ENCODE measurements at regions not wholly inside any gene's neighbourhood (a gene's known extent, or its start where the extent isn't known, plus 50 kb on each side); places are given as distances from the start of the nearest gene placed in this dataset.
"Not testable (repeated sequence)": the region's sequence is repeated elsewhere in the genome, so short reads cannot be mapped to it uniquely, and the experiment has no call there.

- CTCF ChIA-PET: no interaction called here
- H3K4me1 Mint-ChIP-seq: no peaks in the 10 kb centered on the region
- H3K4me3 Mint-ChIP-seq: no peak overlapping the region
- no peaks in the 10 kb centered on the region for H3K9me3 Mint-ChIP-seq
- no peak for DNase-seq
- H3K27me3 Mint-ChIP-seq: no peaks in the 10 kb centered on the region
- H3K36me3 Mint-ChIP-seq: no peaks in the 10 kb centered on the region
- no peak overlapping the region for H3K27ac Mint-ChIP-seq
Observed at GRCh38 chr10:52568309-52568708, 204.3 kb downstream of the MBL2 start.

GRCh38 chr10:52570490-52570889 lies 202.1 kb downstream of the MBL2 start:
- Mint-ChIP-seq H3K4me1 (no peaks in the 10 kb centered on the region), H3K27me3 (no peaks in the 10 kb centered on the region), H3K36me3 (no peaks in the 10 kb centered on the region), H3K9me3 (peaks cover 2% of the 10 kb centered on the region), H3K27ac (no peak overlapping the region), H3K4me3 (no peak overlapping the region)
- DNase-seq: no peak
- CTCF ChIA-PET: no interaction called here

- Mint-ChIP-seq H3K27me3 (no peaks in the 10 kb centered on the region), H3K4me1 (no peaks in the 10 kb centered on the region), H3K9me3 (peaks cover 2% of the 10 kb centered on the region), H3K4me3 (no peak overlapping the region), H3K36me3 (no peaks in the 10 kb centered on the region), H3K27ac (no peak overlapping the region)
- CTCF ChIA-PET: interaction anchor here (0.6 kb wide), 1 partner anchor 13 kb away, joined by 4 read pairs; no protein-coding TSS in a partner anchor
- DNase-seq: no peak
Observed at GRCh38 chr10:52571018-52571417, 201.6 kb downstream of the MBL2 start.

DNA sequence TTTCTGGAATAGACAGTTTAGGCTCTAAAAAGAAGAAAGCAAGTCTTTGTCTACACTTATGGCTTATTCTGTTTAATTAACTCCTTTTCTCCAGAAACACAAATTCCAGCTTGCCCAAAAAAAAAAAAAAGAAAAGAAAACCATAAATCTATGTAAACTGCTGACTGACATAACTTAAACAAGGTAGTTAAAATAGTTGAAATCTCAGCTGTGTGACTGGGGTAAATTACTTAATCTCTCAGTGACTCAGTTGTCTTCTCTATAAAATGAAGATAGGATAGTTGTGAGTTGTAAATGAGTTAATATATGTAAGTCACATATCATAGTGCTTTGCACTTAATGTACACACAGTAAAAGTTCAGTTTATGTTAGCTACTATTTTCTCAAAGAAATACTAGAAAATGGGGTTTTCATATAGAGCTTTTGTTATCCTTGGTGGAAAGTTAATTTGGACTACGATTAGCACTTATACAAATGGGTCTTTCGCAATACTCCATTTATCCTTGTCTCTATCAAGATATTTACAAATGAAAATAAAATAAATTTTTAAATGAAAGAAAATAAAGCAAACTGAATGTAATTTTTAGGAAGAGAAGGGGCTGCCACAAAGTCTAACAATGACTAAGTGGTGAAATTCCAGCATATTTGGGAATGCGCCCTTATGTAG lies 200.9 kb downstream of the MBL2 start:
- CTCF ChIA-PET: interaction anchor here (0.6 kb wide), 1 partner anchor 12 kb away, joined by 4 read pairs; no protein-coding TSS in a partner anchor
- no peak for DNase-seq
- Mint-ChIP-seq H3K9me3 (peaks cover 2% of the 10 kb centered on the region), H3K4me3 (no peak overlapping the region), H3K27ac (no peak overlapping the region), H3K27me3 (no peaks in the 10 kb centered on the region), H3K36me3 (no peaks in the 10 kb centered on the region), H3K4me1 (no peaks in the 10 kb centered on the region)

DNA sequence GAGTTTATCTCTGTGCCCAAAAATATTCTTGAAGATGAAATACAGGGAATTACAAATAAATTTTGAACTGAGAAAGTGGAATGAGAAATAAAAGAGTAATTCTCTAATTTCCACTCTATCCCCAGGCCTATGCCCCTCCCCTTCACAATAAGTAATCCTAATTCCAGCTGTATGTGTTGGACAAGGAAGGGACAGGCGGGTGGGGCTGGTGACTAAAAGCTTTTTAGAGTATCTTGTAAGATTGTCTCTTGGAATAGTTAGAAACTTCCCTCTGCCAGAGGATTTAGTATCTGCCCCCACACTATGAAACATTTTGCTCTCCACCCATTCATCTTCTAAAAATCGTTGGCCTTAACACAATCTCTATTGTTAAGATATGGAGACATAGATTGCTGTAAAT lies 199.2 kb downstream of the MBL2 start:
- Mint-ChIP-seq H3K9me3 (peaks cover 2% of the 10 kb centered on the region), H3K4me1 (no peaks in the 10 kb centered on the region), H3K36me3 (no peaks in the 10 kb centered on the region), H3K27me3 (no peaks in the 10 kb centered on the region), H3K4me3 (no peak overlapping the region), H3K27ac (no peak overlapping the region)
- no peak for DNase-seq
- CTCF ChIA-PET: no interaction called here

DNA sequence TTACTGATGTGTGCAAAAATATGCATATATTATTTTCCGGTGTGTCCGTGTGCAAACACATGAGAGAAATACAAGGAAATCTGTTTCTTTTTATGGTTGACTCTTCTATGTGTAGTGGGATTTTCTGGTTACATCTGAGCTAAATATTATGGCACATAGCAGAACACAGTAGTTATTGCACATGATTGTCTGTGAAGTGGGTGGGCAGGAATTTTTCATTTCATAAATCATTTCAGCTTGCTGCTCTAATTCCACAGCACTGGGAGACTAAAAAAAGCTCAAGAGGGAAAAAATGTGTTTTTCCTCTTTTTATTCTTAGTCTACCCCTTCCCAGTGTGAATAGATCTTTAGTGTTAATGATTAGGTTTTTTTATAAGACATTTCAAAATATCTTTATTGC lies 197.9 kb downstream of the MBL2 start:
- no peaks in the 10 kb centered on the region for H3K36me3 Mint-ChIP-seq
- no peak for DNase-seq
- H3K27me3 Mint-ChIP-seq: no peaks in the 10 kb centered on the region
- peaks cover 2% of the 10 kb centered on the region for H3K9me3 Mint-ChIP-seq
- no peak overlapping the region for H3K4me3 Mint-ChIP-seq
- H3K4me1 Mint-ChIP-seq: no peaks in the 10 kb centered on the region
- H3K27ac Mint-ChIP-seq: no peak overlapping the region
- CTCF ChIA-PET: no interaction called here

GRCh38 chr10:52577047-52577446 lies 195.5 kb downstream of the MBL2 start:
- DNase-seq: no peak
- CTCF ChIA-PET: no interaction called here
- Mint-ChIP-seq H3K4me1 (no peaks in the 10 kb centered on the region), H3K27ac (no peak overlapping the region), H3K27me3 (no peaks in the 10 kb centered on the region), H3K4me3 (no peak overlapping the region), H3K9me3 (peaks cover 11% of the 10 kb centered on the region), H3K36me3 (no peaks in the 10 kb centered on the region)

- Mint-ChIP-seq H3K9me3 (peaks cover 16% of the 10 kb centered on the region), H3K27ac (no peak overlapping the region), H3K36me3 (no peaks in the 10 kb centered on the region), H3K4me1 (no peaks in the 10 kb centered on the region), H3K4me3 (no peak overlapping the region), H3K27me3 (no peaks in the 10 kb centered on the region)
- DNase-seq: no peak
- CTCF ChIA-PET: no interaction called here
Observed at GRCh38 chr10:52578871-52579405, 193.6 kb downstream of the MBL2 start.

- H3K27ac Mint-ChIP-seq, H3K4me3 Mint-ChIP-seq, DNase-seq, CTCF ChIA-PET, H3K36me3 Mint-ChIP-seq, H3K4me1 Mint-ChIP-seq, H3K27me3 Mint-ChIP-seq: not testable (repeated sequence)
- peaks cover 17% of the 10 kb centered on the region for H3K9me3 Mint-ChIP-seq
Observed at GRCh38 chr10:52581636-52582035, 190.9 kb downstream of the MBL2 start.

DNA sequence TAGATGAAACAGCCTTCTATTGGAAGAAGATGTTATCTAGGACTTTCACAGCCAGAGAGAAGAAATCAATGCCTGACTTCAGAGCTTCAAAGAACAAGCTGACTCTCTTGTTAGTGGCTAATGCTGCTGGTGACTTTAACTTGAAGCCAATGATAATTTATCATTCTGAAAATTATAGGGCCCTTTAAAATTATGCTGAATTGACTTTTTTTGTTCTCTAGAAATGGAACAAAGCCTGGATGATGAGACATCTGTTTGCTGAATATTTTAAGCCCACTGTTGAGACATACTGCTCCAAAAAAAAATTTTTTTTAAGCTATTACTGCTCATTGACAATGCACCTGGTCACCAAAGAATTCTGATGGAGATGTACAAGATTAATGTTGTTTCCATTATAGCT lies 189.2 kb downstream of the MBL2 start:
- no peaks in the 10 kb centered on the region for H3K36me3 Mint-ChIP-seq
- no peak overlapping the region for H3K4me3 Mint-ChIP-seq
- CTCF ChIA-PET: interaction anchor here (0.7 kb wide), 1 partner anchor 12 kb away, joined by 4 read pairs; no protein-coding TSS in a partner anchor
- H3K27me3 Mint-ChIP-seq: no peaks in the 10 kb centered on the region
- no peak overlapping the region for H3K27ac Mint-ChIP-seq
- no peaks in the 10 kb centered on the region for H3K4me1 Mint-ChIP-seq
- peaks cover 23% of the 10 kb centered on the region for H3K9me3 Mint-ChIP-seq
- no peak for DNase-seq

GRCh38 chr10:52586710-52587109 lies 185.9 kb downstream of the MBL2 start:
- Mint-ChIP-seq H3K27ac (no peak overlapping the region), H3K36me3 (no peaks in the 10 kb centered on the region), H3K4me3 (no peak overlapping the region), H3K27me3 (no peaks in the 10 kb centered on the region), H3K4me1 (no peaks in the 10 kb centered on the region), H3K9me3 (peaks cover 16% of the 10 kb centered on the region)
- no peak for DNase-seq
- CTCF ChIA-PET: no interaction called here

DNA sequence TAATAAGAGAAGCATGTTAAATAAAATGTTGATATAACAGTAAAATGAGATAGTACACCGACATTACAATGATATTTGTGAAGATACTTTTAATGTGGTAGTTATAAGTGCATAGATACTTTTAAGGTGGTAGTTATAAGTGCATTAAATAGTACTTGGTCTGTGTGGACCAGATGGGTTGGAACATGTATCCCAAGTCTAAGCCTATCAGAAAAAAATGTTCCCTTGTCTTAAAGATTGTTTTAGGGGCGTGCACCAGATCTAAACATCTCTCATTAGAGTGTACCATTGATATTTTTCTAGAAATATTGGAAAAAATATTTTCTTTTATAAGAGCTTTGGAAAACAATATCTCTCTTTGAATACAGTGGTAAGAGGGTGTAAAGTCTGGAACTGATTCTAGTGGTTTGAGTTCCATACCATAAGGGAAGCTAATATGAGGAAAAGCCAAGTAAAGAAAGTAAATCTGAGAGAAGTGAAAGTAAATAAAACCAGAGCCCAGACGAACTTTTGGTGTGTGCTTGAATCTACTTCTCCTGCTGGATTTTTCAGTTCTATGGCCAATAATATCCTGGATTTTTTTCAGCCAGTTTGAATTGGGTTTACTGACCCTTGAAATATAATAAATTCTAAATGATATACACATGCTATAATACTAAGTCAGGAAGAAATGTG lies 175.3 kb downstream of the MBL2 start:
- DNase-seq: no peak
- no peaks in the 10 kb centered on the region for H3K27me3 Mint-ChIP-seq
- H3K4me3 Mint-ChIP-seq: no peak overlapping the region
- no peaks in the 10 kb centered on the region for H3K36me3 Mint-ChIP-seq
- no peaks in the 10 kb centered on the region for H3K4me1 Mint-ChIP-seq
- no peaks in the 10 kb centered on the region for H3K9me3 Mint-ChIP-seq
- CTCF ChIA-PET: interaction anchor here (0.6 kb wide), 1 partner anchor 164 kb away, joined by 3 read pairs; no protein-coding TSS in a partner anchor
- H3K27ac Mint-ChIP-seq: no peak overlapping the region

- CTCF ChIA-PET: no interaction called here
- H3K9me3 Mint-ChIP-seq: no peaks in the 10 kb centered on the region
- DNase-seq: no peak
- no peaks in the 10 kb centered on the region for H3K27me3 Mint-ChIP-seq
- H3K27ac Mint-ChIP-seq: no peak overlapping the region
- H3K36me3 Mint-ChIP-seq: no peaks in the 10 kb centered on the region
- H3K4me1 Mint-ChIP-seq: no peaks in the 10 kb centered on the region
- H3K4me3 Mint-ChIP-seq: no peak overlapping the region
Observed at GRCh38 chr10:52598936-52599335, 173.6 kb downstream of the MBL2 start.

DNA sequence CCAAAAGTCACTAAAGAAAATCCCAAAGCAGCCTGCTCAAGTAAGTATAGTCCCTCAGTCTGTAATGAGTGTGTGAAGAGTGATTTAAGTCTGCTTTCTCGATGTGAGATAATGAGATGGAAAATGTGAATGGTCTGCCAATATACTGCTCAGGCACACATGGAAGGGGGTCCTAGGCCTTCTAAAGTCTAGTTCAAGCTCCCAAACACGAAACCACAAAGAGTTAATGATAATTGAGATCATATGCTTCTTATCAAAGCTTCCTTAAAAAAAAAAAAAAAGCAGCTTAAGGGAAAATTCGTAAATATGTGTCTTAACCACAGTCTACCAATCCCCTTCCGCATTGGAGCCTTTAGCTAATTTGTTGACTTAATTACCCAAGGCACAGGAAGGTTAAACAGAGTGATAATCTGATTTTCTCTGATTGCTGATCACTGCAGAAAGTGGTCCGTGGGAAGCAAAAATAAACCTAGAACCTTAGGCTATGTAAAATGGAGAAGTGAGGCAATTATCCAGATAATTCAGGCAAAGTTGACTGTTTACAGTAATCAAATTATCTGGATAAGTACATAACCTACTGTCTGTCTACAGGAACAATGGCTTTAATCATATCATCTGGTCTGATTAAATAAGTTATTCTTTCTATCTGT lies 172.9 kb downstream of the MBL2 start:
- CTCF ChIA-PET: no interaction called here
- H3K27me3 Mint-ChIP-seq: no peaks in the 10 kb centered on the region
- H3K9me3 Mint-ChIP-seq: no peaks in the 10 kb centered on the region

DNA sequence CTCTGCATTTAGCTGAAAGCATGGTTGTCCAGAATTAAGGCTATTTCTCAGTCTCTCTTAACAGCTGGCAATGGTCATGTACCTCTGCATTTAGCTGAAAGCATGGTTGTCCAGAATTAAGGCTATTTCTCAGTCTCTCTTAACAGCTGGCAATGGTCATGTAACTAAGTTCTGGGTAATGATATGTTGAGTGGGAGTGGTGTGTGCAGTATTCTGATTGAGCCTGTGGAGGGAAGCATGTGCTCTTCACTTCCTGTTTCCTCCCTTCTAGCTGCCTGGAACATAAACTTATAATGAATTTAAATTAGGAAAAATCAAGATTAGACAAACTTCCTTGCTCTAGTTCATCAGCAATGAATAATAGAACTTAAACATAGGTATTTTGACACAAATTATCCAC lies 168.5 kb downstream of the MBL2 start:
- DNase-seq, H3K27me3 Mint-ChIP-seq, H3K27ac Mint-ChIP-seq, H3K4me3 Mint-ChIP-seq, H3K9me3 Mint-ChIP-seq, H3K36me3 Mint-ChIP-seq, CTCF ChIA-PET, H3K4me1 Mint-ChIP-seq: not testable (repeated sequence)

More for the DNA sequence above, 172.9 kb downstream of the MBL2 start:
- Mint-ChIP-seq H3K4me3 (no peak overlapping the region), H3K4me1 (no peaks in the 10 kb centered on the region), H3K36me3 (no peaks in the 10 kb centered on the region), H3K27ac (no peak overlapping the region)
- no peak for DNase-seq
